Activated naive CD8-positive, alpha-beta T cell (primary cell): ENCODE measurements at regions not wholly inside any gene's neighbourhood (a gene's known extent, or its start where the extent isn't known, plus 50 kb on each side); places are given as distances from the start of the nearest gene placed in this dataset.

Experiments used
- H3K27ac Mint-ChIP-seq: one replicate; pipeline ENCODE4 v1.8.0; 2021; ENCODE audit warnings: mixed read lengths
- H3K27me3 Mint-ChIP-seq: one replicate; pipeline ENCODE4 v1.8.0; 2021; ENCODE audit warnings: mixed read lengths
- H3K36me3 Mint-ChIP-seq: one replicate; pipeline ENCODE4 v1.8.0; 2021; ENCODE audit warnings: mixed read lengths
- H3K4me1 Mint-ChIP-seq: one replicate; pipeline ENCODE4 v1.8.0; 2021; ENCODE audit warnings: low read depth, mixed read lengths
- H3K4me3 Mint-ChIP-seq: one replicate; pipeline ENCODE4 v1.8.0; 2021; ENCODE audit warnings: mild to moderate bottlenecking, mixed read lengths
- H3K9me3 Mint-ChIP-seq: one replicate; pipeline ENCODE4 v1.8.0; 2021; ENCODE audit warnings: low read depth, mixed read lengths

- H3K27me3 Mint-ChIP-seq: no peaks in the 10 kb centered on the region
These were observed 399.4 kb upstream of the CELF4 start for GRCh38 chr18:37964885-37965571.

GRCh38 chr18:37963837-37964236 is 398.2 kb upstream of the CELF4 start:
- no peak overlapping the region for H3K4me3 Mint-ChIP-seq
- H3K27ac Mint-ChIP-seq: no peak overlapping the region
- no peaks in the 10 kb centered on the region for H3K36me3 Mint-ChIP-seq
- no peaks in the 10 kb centered on the region for H3K27me3 Mint-ChIP-seq
- no peaks in the 10 kb centered on the region for H3K4me1 Mint-ChIP-seq
- H3K9me3 Mint-ChIP-seq: peaks cover 12% of the 10 kb centered on the region

More at GRCh38 chr18:37964885-37965571, 399.4 kb upstream of the CELF4 start:
- no peaks in the 10 kb centered on the region for H3K36me3 Mint-ChIP-seq
- H3K4me3 Mint-ChIP-seq: no peak overlapping the region
- H3K27ac Mint-ChIP-seq: no peak overlapping the region
- H3K9me3 Mint-ChIP-seq: peaks cover 12% of the 10 kb centered on the region
- no peaks in the 10 kb centered on the region for H3K4me1 Mint-ChIP-seq

GRCh38 chr18:37962316-37962966 is 396.8 kb upstream of the CELF4 start:
- H3K36me3 Mint-ChIP-seq: no peaks in the 10 kb centered on the region
- peaks cover 12% of the 10 kb centered on the region for H3K9me3 Mint-ChIP-seq
- no peak overlapping the region for H3K27ac Mint-ChIP-seq
- H3K4me1 Mint-ChIP-seq: no peaks in the 10 kb centered on the region
- H3K4me3 Mint-ChIP-seq: no peak overlapping the region
- H3K27me3 Mint-ChIP-seq: no peaks in the 10 kb centered on the region

- peaks cover 8% of the 10 kb centered on the region for H3K9me3 Mint-ChIP-seq
- H3K36me3 Mint-ChIP-seq: no peaks in the 10 kb centered on the region
- no peaks in the 10 kb centered on the region for H3K4me1 Mint-ChIP-seq
- H3K27ac Mint-ChIP-seq: no peak overlapping the region
- no peaks in the 10 kb centered on the region for H3K27me3 Mint-ChIP-seq
- no peak overlapping the region for H3K4me3 Mint-ChIP-seq
These were observed 392.9 kb upstream of the CELF4 start for GRCh38 chr18:37958499-37958898.

- H3K9me3 Mint-ChIP-seq: peaks cover 11% of the 10 kb centered on the region
- H3K27me3 Mint-ChIP-seq: no peaks in the 10 kb centered on the region
- no peaks in the 10 kb centered on the region for H3K4me1 Mint-ChIP-seq
These were observed 391.3 kb upstream of the CELF4 start for GRCh38 chr18:37956902-37957301.

GRCh38 chr18:37956020-37956419 is 390.4 kb upstream of the CELF4 start:
- Mint-ChIP-seq H3K27ac (no peak overlapping the region), H3K4me1 (no peaks in the 10 kb centered on the region), H3K4me3 (no peak overlapping the region), H3K9me3 (peaks cover 11% of the 10 kb centered on the region), H3K27me3 (no peaks in the 10 kb centered on the region), H3K36me3 (no peaks in the 10 kb centered on the region)

More at GRCh38 chr18:37956902-37957301, 391.3 kb upstream of the CELF4 start:
- no peak overlapping the region for H3K4me3 Mint-ChIP-seq
- no peak overlapping the region for H3K27ac Mint-ChIP-seq
- no peaks in the 10 kb centered on the region for H3K36me3 Mint-ChIP-seq

- no peak overlapping the region for H3K27ac Mint-ChIP-seq
These were observed 389.6 kb upstream of the CELF4 start for GRCh38 chr18:37955201-37955600.

GRCh38 chr18:37953876-37954275 is 388.3 kb upstream of the CELF4 start:
- Mint-ChIP-seq H3K9me3 (peaks cover 6% of the 10 kb centered on the region), H3K36me3 (no peaks in the 10 kb centered on the region), H3K27ac (no peak overlapping the region), H3K4me3 (no peak overlapping the region), H3K4me1 (no peaks in the 10 kb centered on the region), H3K27me3 (no peaks in the 10 kb centered on the region)

More at GRCh38 chr18:37955201-37955600, 389.6 kb upstream of the CELF4 start:
- Mint-ChIP-seq H3K27me3 (no peaks in the 10 kb centered on the region), H3K4me3 (no peak overlapping the region), H3K36me3 (no peaks in the 10 kb centered on the region), H3K4me1 (no peaks in the 10 kb centered on the region), H3K9me3 (peaks cover 7% of the 10 kb centered on the region)

GRCh38 chr18:37948471-37948870 is 382.9 kb upstream of the CELF4 start:
- Mint-ChIP-seq H3K36me3 (no peaks in the 10 kb centered on the region), H3K4me1 (no peaks in the 10 kb centered on the region), H3K27me3 (no peaks in the 10 kb centered on the region), H3K27ac (no peak overlapping the region), H3K9me3 (peaks cover 9% of the 10 kb centered on the region), H3K4me3 (no peak overlapping the region)

- Mint-ChIP-seq H3K4me3 (no peak overlapping the region), H3K36me3 (no peaks in the 10 kb centered on the region), H3K9me3 (peaks cover 3% of the 10 kb centered on the region), H3K27ac (no peak overlapping the region), H3K4me1 (no peaks in the 10 kb centered on the region), H3K27me3 (no peaks in the 10 kb centered on the region)
These were observed 380.7 kb upstream of the CELF4 start for GRCh38 chr18:37946324-37946723.

- H3K36me3 Mint-ChIP-seq: no peaks in the 10 kb centered on the region
These were observed 379.2 kb upstream of the CELF4 start for GRCh38 chr18:37944700-37945270.

GRCh38 chr18:37937287-37937686 is 371.7 kb upstream of the CELF4 start:
- no peak overlapping the region for H3K27ac Mint-ChIP-seq
- no peaks in the 10 kb centered on the region for H3K4me1 Mint-ChIP-seq
- no peaks in the 10 kb centered on the region for H3K27me3 Mint-ChIP-seq
- no peak overlapping the region for H3K4me3 Mint-ChIP-seq
- H3K36me3 Mint-ChIP-seq: no peaks in the 10 kb centered on the region
- H3K9me3 Mint-ChIP-seq: peaks cover 4% of the 10 kb centered on the region

More at GRCh38 chr18:37944700-37945270, 379.2 kb upstream of the CELF4 start:
- Mint-ChIP-seq H3K4me3 (no peak overlapping the region), H3K9me3 (peaks cover 3% of the 10 kb centered on the region), H3K4me1 (no peaks in the 10 kb centered on the region), H3K27me3 (no peaks in the 10 kb centered on the region), H3K27ac (no peak overlapping the region)

GRCh38 chr18:37935086-37935485 is 369.5 kb upstream of the CELF4 start:
- Mint-ChIP-seq H3K36me3 (no peaks in the 10 kb centered on the region), H3K4me3 (no peak overlapping the region), H3K27ac (no peak overlapping the region), H3K4me1 (no peaks in the 10 kb centered on the region), H3K27me3 (no peaks in the 10 kb centered on the region), H3K9me3 (peaks cover 4% of the 10 kb centered on the region)

- H3K27ac Mint-ChIP-seq: no peak overlapping the region
- no peaks in the 10 kb centered on the region for H3K36me3 Mint-ChIP-seq
- no peak overlapping the region for H3K4me3 Mint-ChIP-seq
- no peaks in the 10 kb centered on the region for H3K4me1 Mint-ChIP-seq
- no peaks in the 10 kb centered on the region for H3K9me3 Mint-ChIP-seq
- H3K27me3 Mint-ChIP-seq: no peaks in the 10 kb centered on the region
These were observed 365.0 kb upstream of the CELF4 start for GRCh38 chr18:37930640-37931039.

- Mint-ChIP-seq H3K36me3 (no peaks in the 10 kb centered on the region), H3K4me3 (no peak overlapping the region), H3K27me3 (no peaks in the 10 kb centered on the region), H3K27ac (no peak overlapping the region), H3K4me1 (no peaks in the 10 kb centered on the region), H3K9me3 (no peaks in the 10 kb centered on the region)
These were observed 356.6 kb upstream of the CELF4 start for GRCh38 chr18:37922162-37922561.
